Mononuclear cell (primary cell): ENCODE measurements at regions not wholly inside any gene's neighbourhood (a gene's known extent, or its start where the extent isn't known, plus 50 kb on each side); places are given as distances from the start of the nearest gene placed in this dataset.

ENCODE experiments used
- H3K27me3 ChIP-seq: 2 replicates; pipeline ENCODE4 v1.6.0; 2011; ENCODE audit warnings: low read length, control low read depth; ENCODE audit not compliant: insufficient read depth
- H3K4me1 ChIP-seq: 2 replicates; pipeline ENCODE4 v1.5.1; 2011; ENCODE audit warnings: mild to moderate bottlenecking, low read length, control low read depth; ENCODE audit not compliant: insufficient read depth
- H3K4me3 ChIP-seq: 2 replicates; pipeline ENCODE4 v1.5.1; 2011; ENCODE audit warnings: mild to moderate bottlenecking, low read length, moderate library complexity
- H3K9me3 ChIP-seq: 2 replicates; pipeline ENCODE4 v1.5.1; 2011; ENCODE audit warnings: low read depth, mild to moderate bottlenecking, control low read depth, low read length

GRCh38 chr2:177068967-177069366 lies 143.6 kb upstream of the HNRNPA3 start:
- Histone ChIP-seq H3K9me3 (no peaks in the 10 kb centered on the region), H3K4me3 (no peak overlapping the region), H3K27me3 (no peaks in the 10 kb centered on the region), H3K4me1 (no peaks in the 10 kb centered on the region)

- Histone ChIP-seq H3K9me3 (no peaks in the 10 kb centered on the region), H3K4me1 (no peaks in the 10 kb centered on the region), H3K4me3 (no peak overlapping the region), H3K27me3 (no peaks in the 10 kb centered on the region)
Measured at GRCh38 chr2:177072090-177072489, 140.5 kb upstream of the HNRNPA3 start.

GRCh38 chr2:177073611-177074010 lies 139.0 kb upstream of the HNRNPA3 start:
- H3K9me3 ChIP-seq: no peaks in the 10 kb centered on the region
- no peak overlapping the region for H3K4me3 ChIP-seq
- H3K4me1 ChIP-seq: no peaks in the 10 kb centered on the region
- H3K27me3 ChIP-seq: no peaks in the 10 kb centered on the region

GRCh38 chr2:177074099-177074710 lies 138.4 kb upstream of the HNRNPA3 start:
- H3K9me3 ChIP-seq: no peaks in the 10 kb centered on the region
- no peak overlapping the region for H3K4me3 ChIP-seq
- no peaks in the 10 kb centered on the region for H3K4me1 ChIP-seq
- no peaks in the 10 kb centered on the region for H3K27me3 ChIP-seq

- H3K27me3 ChIP-seq: no peaks in the 10 kb centered on the region
- no peak overlapping the region for H3K4me3 ChIP-seq
- H3K4me1 ChIP-seq: no peaks in the 10 kb centered on the region
- no peaks in the 10 kb centered on the region for H3K9me3 ChIP-seq
Measured at GRCh38 chr2:177075254-177075653, 137.3 kb upstream of the HNRNPA3 start.

GRCh38 chr2:177076636-177077179 lies 135.9 kb upstream of the HNRNPA3 start:
- no peak overlapping the region for H3K4me3 ChIP-seq
- H3K9me3 ChIP-seq: no peaks in the 10 kb centered on the region
- no peaks in the 10 kb centered on the region for H3K4me1 ChIP-seq
- no peaks in the 10 kb centered on the region for H3K27me3 ChIP-seq

GRCh38 chr2:177077778-177078177 lies 134.8 kb upstream of the HNRNPA3 start:
- Histone ChIP-seq H3K9me3 (no peaks in the 10 kb centered on the region), H3K27me3 (no peaks in the 10 kb centered on the region), H3K4me3 (no peak overlapping the region), H3K4me1 (no peaks in the 10 kb centered on the region)

GRCh38 chr2:177078416-177078815 lies 134.2 kb upstream of the HNRNPA3 start:
- no peaks in the 10 kb centered on the region for H3K4me1 ChIP-seq
- no peaks in the 10 kb centered on the region for H3K9me3 ChIP-seq
- no peaks in the 10 kb centered on the region for H3K27me3 ChIP-seq
- H3K4me3 ChIP-seq: no peak overlapping the region

GRCh38 chr2:177078855-177079254 lies 133.7 kb upstream of the HNRNPA3 start:
- Histone ChIP-seq H3K4me3 (no peak overlapping the region), H3K27me3 (no peaks in the 10 kb centered on the region), H3K9me3 (no peaks in the 10 kb centered on the region), H3K4me1 (no peaks in the 10 kb centered on the region)

GRCh38 chr2:177080746-177081284 lies 131.8 kb upstream of the HNRNPA3 start:
- Histone ChIP-seq H3K27me3 (no peaks in the 10 kb centered on the region), H3K9me3 (no peaks in the 10 kb centered on the region), H3K4me1 (no peaks in the 10 kb centered on the region), H3K4me3 (no peak overlapping the region)

- Histone ChIP-seq H3K4me3 (no peak overlapping the region), H3K27me3 (no peaks in the 10 kb centered on the region), H3K4me1 (no peaks in the 10 kb centered on the region), H3K9me3 (no peaks in the 10 kb centered on the region)
Measured at GRCh38 chr2:177084607-177085006, 128.0 kb upstream of the HNRNPA3 start.

- H3K9me3 ChIP-seq: no peaks in the 10 kb centered on the region
- no peaks in the 10 kb centered on the region for H3K27me3 ChIP-seq
- no peaks in the 10 kb centered on the region for H3K4me1 ChIP-seq
- no peak overlapping the region for H3K4me3 ChIP-seq
Measured at GRCh38 chr2:177088529-177088928, 124.1 kb upstream of the HNRNPA3 start.

- Histone ChIP-seq H3K27me3 (no peaks in the 10 kb centered on the region), H3K4me3 (no peak overlapping the region), H3K4me1 (no peaks in the 10 kb centered on the region), H3K9me3 (no peaks in the 10 kb centered on the region)
Measured at GRCh38 chr2:177090967-177091366, 121.6 kb upstream of the HNRNPA3 start.

- Histone ChIP-seq H3K27me3 (no peaks in the 10 kb centered on the region), H3K4me3 (no peak overlapping the region), H3K9me3 (no peaks in the 10 kb centered on the region), H3K4me1 (no peaks in the 10 kb centered on the region)
Measured at GRCh38 chr2:177093371-177093770, 119.2 kb upstream of the HNRNPA3 start.

GRCh38 chr2:177098001-177098613 lies 114.5 kb upstream of the HNRNPA3 start:
- Histone ChIP-seq H3K27me3 (no peaks in the 10 kb centered on the region), H3K4me1 (no peaks in the 10 kb centered on the region), H3K4me3 (no peak overlapping the region), H3K9me3 (no peaks in the 10 kb centered on the region)

GRCh38 chr2:177101930-177102329 lies 110.7 kb upstream of the HNRNPA3 start:
- peaks cover 5% of the 10 kb centered on the region for H3K27me3 ChIP-seq
- H3K4me3 ChIP-seq: no peak overlapping the region
- H3K4me1 ChIP-seq: no peaks in the 10 kb centered on the region
- no peaks in the 10 kb centered on the region for H3K9me3 ChIP-seq
